ENCODE measurements at regions not wholly inside any gene's neighbourhood (a gene's known extent, or its start where the extent isn't known, plus 50 kb on each side); places are given as distances from the start of the nearest gene placed in this dataset.

- no peak for TF ChIP-seq EZH2 (IDR thresholded peaks at IDR 0.05; ENCODE audit: borderline replicate concordance, low read length)
- no peak for TF ChIP-seq CTCF (conservative IDR thresholded peaks at IDR 0.05 in 1 of 2, IDR thresholded peaks at IDR 0.05 in 1 of 2; ENCODE audit: extremely low read depth in 1 of 2, insufficient read depth in 1 of 2, low read depth in 1 of 2, low read length in 2 of 2)
These were observed 210.8 kb upstream of the TEX13C start for GRCh38 chrX:125108921-125109320.

All from mammary epithelial cell (primary cell).